Fibroblast of peridontal ligament (primary cell): ENCODE measurements at regions not wholly inside any gene's neighbourhood (a gene's known extent, or its start where the extent isn't known, plus 50 kb on each side); places are given as distances from the start of the nearest gene placed in this dataset.

ENCODE experiments used
- DNase-seq: peaks from one replicate; pipeline ENCODE4 v3.0.0-alpha.2; 2010; ENCODE audit errors: extremely low read depth

GRCh38 chr4:13316354-13316753 is 167.8 kb downstream of the RAB28 start:
- no peak for DNase-seq

GRCh38 chr4:13313856-13314255 is 170.3 kb downstream of the RAB28 start:
- DNase-seq = no peak

GRCh38 chr4:13312264-13312663 is 171.9 kb downstream of the RAB28 start:
- DNase-seq = no peak

GRCh38 chr4:13309751-13310150 is 174.4 kb downstream of the RAB28 start:
- no peak for DNase-seq

GRCh38 chr4:13306356-13306755 is 177.8 kb downstream of the RAB28 start:
- no peak for DNase-seq

- peak; percentile 63 for DNase-seq
Observed at GRCh38 chr4:13302876-13303275, 181.3 kb downstream of the RAB28 start.

- DNase-seq = no peak
Observed at GRCh38 chr4:13299343-13299742, 184.8 kb downstream of the RAB28 start.

GRCh38 chr4:13298655-13299054 is 185.5 kb downstream of the RAB28 start:
- no peak for DNase-seq

- DNase-seq = no peak
Observed at GRCh38 chr4:13296986-13297385, 187.2 kb downstream of the RAB28 start.

- DNase-seq = no peak
Observed at GRCh38 chr4:13294961-13295605, 189.1 kb downstream of the RAB28 start.

- no peak for DNase-seq
Observed at GRCh38 chr4:13292372-13292771, 191.8 kb downstream of the RAB28 start.

GRCh38 chr4:13289391-13289790 is 194.7 kb downstream of the RAB28 start:
- no peak for DNase-seq

- no peak for DNase-seq
Observed at GRCh38 chr4:13285336-13285735, 198.8 kb downstream of the RAB28 start.

GRCh38 chr4:13284932-13285331 is 199.2 kb downstream of the RAB28 start:
- no peak for DNase-seq

GRCh38 chr4:13276357-13276756 is 207.8 kb downstream of the RAB28 start:
- no peak for DNase-seq

GRCh38 chr4:13268703-13269102 is 215.4 kb downstream of the RAB28 start:
- no peak for DNase-seq

- no peak for DNase-seq
Observed at GRCh38 chr4:13268165-13268564, 216.0 kb downstream of the RAB28 start.

- DNase-seq = no peak
Observed at GRCh38 chr4:13267091-13267490, 217.0 kb downstream of the RAB28 start.

- no peak for DNase-seq
Observed at GRCh38 chr4:13266687-13267086, 217.5 kb downstream of the RAB28 start.

- no peak for DNase-seq
Observed at GRCh38 chr4:13263967-13264525, 220.1 kb downstream of the RAB28 start.

GRCh38 chr4:13262816-13263215 is 221.3 kb downstream of the RAB28 start:
- DNase-seq = no peak

GRCh38 chr4:13261486-13262257 is 222.5 kb downstream of the RAB28 start:
- no peak for DNase-seq

- no peak for DNase-seq
Observed at GRCh38 chr4:13260513-13260912, 223.6 kb downstream of the RAB28 start.
